AG04450 (cell line): ENCODE measurements at regions not wholly inside any gene's neighbourhood (a gene's known extent, or its start where the extent isn't known, plus 50 kb on each side); places are given as distances from the start of the nearest gene placed in this dataset.

Source experiments
- CTCF ChIA-PET: fragments of 300-600, 350-600 bp; formaldehyde crosslinking; extraction: SDS; loops from one replicate; lab custom pipeline; 2022; ENCODE audit warnings: antibody characterized with exemption, inconsistent platforms; lab: Charles Lee
- POLR2A ChIA-PET: fragments of 350-600 bp; formaldehyde crosslinking; extraction: SDS; loops from one replicate; lab custom pipeline; 2021; ENCODE audit warnings: antibody characterized with exemption, inconsistent platforms; lab: Yijun Ruan, JAX
- DNase-seq: peaks from one replicate; pipeline ENCODE4 v3.0.0-alpha.2; 2011; ENCODE audit warnings: low read depth, low spot score
- H3K27ac ChIP-seq: one replicate; pipeline ENCODE4 v1.5.1; 2012; ENCODE audit warnings: low read depth, low read length, control low read depth
- H3K27me3 ChIP-seq: one replicate; pipeline ENCODE4 v1.6.0; 2012; ENCODE audit warnings: low read length; ENCODE audit not compliant: control insufficient read depth, insufficient read depth
- H3K4me3 ChIP-seq: 2 replicates; pipeline ENCODE4 v1.5.1; 2011; ENCODE audit warnings: mild to moderate bottlenecking, low read depth, low read length, control low read depth
- H3K9me3 ChIP-seq: 2 replicates; pipeline ENCODE4 v1.5.1; 2012; ENCODE audit warnings: low read length; ENCODE audit not compliant: control insufficient read depth, insufficient read depth
- CTCF ChIP-seq: IDR thresholded peaks from 2 replicates; pipeline ENCODE4 v1.5.1; 2011; ENCODE audit warnings: low read depth, low read length, control low read depth, inconsistent platforms

GRCh38 chr16:87066133-87067002, 250.8 kb downstream of the C16orf95 start:
- Histone ChIP-seq H3K27ac (no peak overlapping the region), H3K4me3 (no peak overlapping the region), H3K9me3 (peaks cover 3% of the 10 kb centered on the region; the same call in 1 of the 2 replicates), H3K27me3 (peaks cover 18% of the 10 kb centered on the region)
- no peak for TF ChIP-seq CTCF
- CTCF ChIA-PET, result interaction anchor here (1.4 to 1.6 kb wide), 2 partner anchors 502 to 503 kb away, joined by 4 read pairs; no protein-coding TSS in a partner anchor
- POLR2A ChIA-PET, result no interaction called here
- no peak for DNase-seq

- H3K9me3 ChIP-seq, result peaks cover 3% of the 10 kb centered on the region; the same call in 1 of the 2 replicates
- no peak overlapping the region for H3K4me3 ChIP-seq
- ChIA-PET CTCF (interaction anchor here (1.1 kb wide), 1 partner anchor 211 kb away, joined by 4 read pairs; no protein-coding TSS in a partner anchor), POLR2A (no interaction called here)
- no peak for TF ChIP-seq CTCF
- DNase-seq, result no peak
- peaks cover 23% of the 10 kb centered on the region for H3K27me3 ChIP-seq
- H3K27ac ChIP-seq, result no peak overlapping the region
These were observed 250.1 kb downstream of the C16orf95 start for GRCh38 chr16:87067003-87067556.

- POLR2A ChIA-PET, result no interaction called here
- Histone ChIP-seq H3K9me3 (peaks cover 3% of the 10 kb centered on the region; the same call in 1 of the 2 replicates), H3K27ac (no peak overlapping the region), H3K27me3 (peaks cover 28% of the 10 kb centered on the region), H3K4me3 (no peak overlapping the region)
- CTCF ChIA-PET, result interaction anchor here (1.1 kb wide), 1 partner anchor 210 kb away, joined by 4 read pairs; no protein-coding TSS in a partner anchor
- no peak for TF ChIP-seq CTCF
- no peak for DNase-seq
These were observed 249.1 kb downstream of the C16orf95 start for GRCh38 chr16:87067836-87068761.

GRCh38 chr16:87068762-87069150, 248.4 kb downstream of the C16orf95 start:
- H3K9me3 ChIP-seq, result peaks cover 3% of the 10 kb centered on the region; the same call in 1 of the 2 replicates
- no peak overlapping the region for H3K27ac ChIP-seq
- ChIA-PET POLR2A (no interaction called here), CTCF (no interaction called here)
- no peak for TF ChIP-seq CTCF
- H3K27me3 ChIP-seq, result peaks cover 28% of the 10 kb centered on the region
- no peak for DNase-seq
- no peak overlapping the region for H3K4me3 ChIP-seq
